DMS53 treated with DMSO at 0.1 percent for 48 hours (cell line): ENCODE measurements at regions not wholly inside any gene's neighbourhood (a gene's known extent, or its start where the extent isn't known, plus 50 kb on each side); places are given as distances from the start of the nearest gene placed in this dataset.
"Not testable (repeated sequence)": the region's sequence is repeated elsewhere in the genome, so short reads cannot be mapped to it uniquely, and the experiment has no call there.

ENCODE experiments used
- DNase-seq: peaks from one replicate; lab custom pipeline; 2025; ENCODE audit not compliant: unreplicated experiment; lab: John Stamatoyannopoulos, UW

DNA sequence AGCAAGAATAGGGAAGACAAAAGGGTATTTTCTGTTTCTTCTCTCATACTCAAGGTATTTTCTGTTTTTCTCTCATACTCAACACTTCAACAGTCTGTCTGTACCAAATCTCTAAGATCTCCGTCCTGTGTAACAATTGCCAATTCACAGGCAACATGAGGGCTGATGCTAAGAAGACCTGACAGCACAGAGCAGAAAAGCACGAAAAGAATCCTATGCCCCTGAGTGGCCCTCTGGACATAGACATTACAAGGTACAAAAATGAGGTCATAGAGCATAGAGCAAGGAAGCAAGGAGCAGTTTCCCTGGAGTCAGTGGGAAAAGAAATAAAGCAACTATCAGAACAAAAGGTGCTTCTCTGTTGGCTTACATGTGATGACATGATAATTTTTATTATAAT, 1612.6 kb upstream of the CELF4 start:
- DNase-seq = no peak

DNA sequence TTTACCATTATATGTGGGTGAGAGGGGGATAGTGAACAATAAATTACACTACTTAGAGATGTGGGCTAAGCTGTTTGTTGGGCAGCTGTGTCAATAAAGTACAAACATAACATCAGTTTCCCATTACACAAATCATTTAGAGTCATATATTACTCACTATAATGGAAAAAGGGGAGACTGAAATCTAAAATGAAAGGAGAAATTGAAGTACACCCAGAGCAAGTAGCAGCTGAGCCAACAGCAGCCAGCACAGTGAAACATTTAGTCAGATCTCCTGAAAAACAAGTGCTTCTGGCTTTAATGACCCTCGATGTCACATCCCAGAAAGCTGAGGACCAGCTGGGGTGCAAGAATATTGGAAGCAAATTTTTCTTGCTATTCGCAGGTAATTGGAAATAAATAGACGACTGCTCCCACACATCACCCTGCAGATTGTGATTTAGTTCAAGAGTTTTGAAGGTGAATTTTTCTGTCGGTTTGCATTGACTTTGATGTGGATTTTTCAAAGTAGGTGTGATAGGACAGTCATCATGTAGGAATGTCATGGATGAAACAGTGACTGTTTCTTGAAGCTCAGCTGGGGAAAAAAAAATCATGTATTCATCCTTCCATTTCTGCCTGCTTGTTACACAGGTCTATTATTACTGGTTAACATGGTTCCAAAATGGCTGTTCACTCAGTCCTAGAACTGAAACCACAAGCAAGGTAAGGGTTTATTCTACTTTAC, 1607.3 kb upstream of the CELF4 start:
- peak; percentile 64 for DNase-seq

DNA sequence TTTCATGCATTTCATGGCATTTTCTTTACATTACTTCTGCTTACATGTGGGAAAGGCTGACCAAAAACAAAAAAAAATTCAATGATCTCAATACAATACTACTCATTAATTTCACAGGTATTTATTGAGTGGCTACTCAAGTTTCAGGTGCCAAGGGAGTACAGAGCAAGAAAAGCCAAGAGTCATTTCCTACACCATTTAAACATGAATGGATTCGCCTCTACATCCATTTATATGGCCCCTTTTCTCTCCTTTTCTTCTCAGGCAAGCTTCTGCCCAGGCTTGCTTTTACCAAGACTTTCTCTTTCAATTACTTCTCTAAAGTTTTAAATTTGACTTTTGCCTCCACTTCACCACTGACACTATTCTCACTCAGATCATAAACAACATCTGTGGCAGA, 1603.1 kb upstream of the CELF4 start:
- DNase-seq = no peak

DNA sequence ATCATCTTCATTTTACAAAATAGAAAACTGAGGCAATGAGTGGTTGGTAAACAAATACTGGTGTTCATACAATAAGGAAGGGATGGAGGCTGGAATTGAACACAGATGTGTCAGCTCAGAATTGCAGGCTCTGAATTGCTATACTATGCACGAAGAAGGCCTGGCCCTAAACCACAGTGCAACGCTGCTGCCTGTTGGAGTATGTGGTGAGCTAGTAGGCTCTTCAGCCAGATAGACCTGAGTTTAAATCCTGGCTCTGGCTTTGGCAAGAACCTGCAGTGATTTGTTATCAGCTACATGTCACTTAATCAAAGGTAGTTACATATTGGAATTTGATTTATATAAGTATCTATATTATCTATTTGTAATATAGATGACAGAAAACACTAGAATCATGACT, 1602.4 kb upstream of the CELF4 start:
- DNase-seq = no peak

DNA sequence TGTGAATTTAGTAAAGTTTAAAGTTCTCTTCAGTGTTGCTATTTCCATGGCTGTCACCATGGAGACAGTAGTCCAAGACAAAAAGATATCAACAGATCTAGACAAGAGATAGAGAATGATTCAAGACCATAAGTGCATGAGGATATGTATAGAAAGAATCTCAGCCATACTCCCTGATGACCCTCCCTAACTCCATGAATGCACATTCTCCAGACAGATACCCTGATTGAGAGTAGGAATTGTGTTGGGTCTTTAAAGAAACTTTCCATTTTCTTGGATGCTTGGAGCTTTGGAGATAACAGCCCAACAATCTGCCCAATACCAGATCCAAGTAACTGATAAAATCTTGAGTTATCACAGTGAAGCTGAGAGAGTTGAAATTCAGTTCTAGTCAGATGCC, 1601.2 kb upstream of the CELF4 start:
- no peak for DNase-seq

DNA sequence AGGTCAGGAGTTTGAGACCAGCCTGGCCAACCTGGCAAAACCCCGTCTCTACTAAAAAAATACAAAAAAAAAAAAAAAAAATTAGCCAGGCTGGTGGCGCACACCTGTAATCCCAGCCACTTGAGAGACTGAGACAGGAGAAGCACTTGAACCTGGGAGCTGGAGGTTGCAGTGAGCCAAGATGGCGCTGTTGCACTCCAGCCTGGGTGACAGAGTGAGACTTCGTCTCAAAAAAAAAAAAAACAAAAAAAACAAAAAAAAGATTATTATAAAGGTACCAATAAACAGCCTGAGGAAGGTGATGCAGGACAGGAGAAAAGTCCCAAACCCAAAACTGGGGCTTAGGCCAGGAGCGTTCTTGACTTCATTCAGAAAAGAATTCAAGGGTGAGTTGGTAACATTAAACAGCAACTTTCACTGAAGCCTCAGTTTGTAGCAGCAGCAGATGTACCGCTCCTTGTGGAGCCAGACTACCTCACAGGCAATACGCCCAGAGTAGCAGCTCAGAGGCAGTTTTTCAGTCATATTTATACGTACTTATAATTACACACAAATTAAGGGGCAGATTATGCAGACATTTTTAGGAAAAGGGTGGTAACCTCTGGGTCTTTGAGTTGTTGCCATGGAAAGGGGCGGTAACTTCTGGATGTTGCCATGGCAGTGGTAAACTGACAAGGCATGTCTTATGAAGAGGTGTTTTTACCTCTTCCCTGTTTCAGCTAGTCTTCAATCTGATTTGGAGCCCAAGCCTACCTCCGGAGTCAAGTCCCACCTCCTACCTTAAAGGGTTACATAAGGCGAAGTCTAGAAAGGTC, 1596.6 kb upstream of the CELF4 start:
- no peak for DNase-seq

DNA sequence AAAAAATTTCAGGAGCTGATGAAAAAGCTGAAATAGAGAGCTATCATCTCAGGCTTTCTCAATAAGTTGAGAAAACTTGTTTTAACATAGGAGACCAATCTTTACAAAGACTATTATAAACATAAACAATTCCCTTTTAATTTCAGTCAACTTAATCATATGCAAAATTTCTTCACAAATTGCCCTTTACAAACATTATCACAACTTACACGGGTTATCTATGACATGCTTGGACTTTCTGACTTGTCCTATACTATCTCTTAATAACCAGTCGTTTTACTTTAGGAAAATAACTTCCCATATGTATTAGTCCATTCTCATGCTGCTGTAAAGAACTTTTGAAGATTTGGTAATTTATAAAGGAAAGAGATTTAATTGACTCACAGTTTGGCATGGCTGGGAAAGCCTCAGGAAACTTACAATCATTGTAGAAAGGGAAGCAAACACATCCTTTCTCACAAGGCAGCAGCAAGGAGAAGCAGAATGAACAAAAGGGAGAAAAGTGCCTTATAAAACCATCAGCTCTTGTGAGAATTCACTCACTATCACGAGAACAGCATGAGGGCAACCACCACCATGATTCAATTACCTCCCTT, 1583.7 kb upstream of the CELF4 start:
- no peak for DNase-seq

DNA sequence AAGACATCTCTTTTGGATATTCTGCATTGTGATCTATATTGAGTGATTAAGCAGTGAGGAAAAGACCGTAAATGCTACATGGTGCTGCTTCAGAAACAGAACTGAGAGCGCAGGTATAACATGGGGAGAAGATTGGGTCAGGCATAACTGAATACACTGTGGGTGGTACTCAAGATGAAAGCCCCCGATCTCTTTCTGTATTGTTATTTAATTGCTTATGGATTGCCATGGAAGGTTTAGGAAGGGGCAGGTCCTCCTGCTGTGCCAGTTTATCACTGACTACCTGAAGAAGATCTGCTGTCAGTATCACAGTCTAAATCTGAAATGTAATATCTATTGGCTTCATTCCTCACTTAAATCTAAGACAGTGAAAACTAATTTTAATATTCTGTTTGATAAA, 1568.7 kb upstream of the CELF4 start:
- DNase-seq = no peak

DNA sequence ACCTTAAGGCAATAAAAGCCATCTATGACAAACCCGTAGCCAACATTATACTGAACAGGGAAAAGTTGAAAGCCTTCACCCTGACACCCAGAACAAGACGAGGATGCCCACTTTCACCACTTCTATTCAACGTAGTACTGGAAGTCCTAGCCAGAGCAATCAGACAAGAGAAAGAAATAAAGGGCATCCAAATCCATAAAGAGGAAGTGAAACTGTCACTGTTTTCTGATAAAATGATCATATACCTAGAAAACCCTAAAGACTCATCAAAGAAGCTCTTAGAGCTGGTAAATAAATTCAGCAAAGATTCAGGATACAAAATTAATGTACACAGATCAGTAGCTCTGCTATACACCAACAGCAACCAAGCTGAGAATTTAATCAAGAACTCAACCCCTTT, 1561.9 kb upstream of the CELF4 start:
- not testable (repeated sequence) for DNase-seq

DNA sequence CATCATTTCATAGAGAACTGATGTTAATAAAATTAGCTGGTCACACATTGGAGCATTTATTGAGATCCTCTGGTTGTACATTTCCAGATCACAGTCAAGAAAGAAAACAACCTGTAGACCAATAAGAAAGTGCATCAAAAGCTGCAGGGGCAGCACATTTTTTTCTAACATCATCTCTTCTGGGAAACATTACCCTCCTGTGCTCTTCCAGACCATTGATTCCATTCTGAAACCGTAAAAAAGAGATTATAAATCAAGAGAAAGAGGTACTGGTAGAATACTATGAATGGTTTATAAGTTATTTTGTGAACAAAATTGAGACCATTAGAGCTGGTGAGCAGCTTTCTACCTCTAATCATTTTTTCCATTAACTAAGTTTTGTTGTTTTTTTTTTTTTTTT, 1548.2 kb upstream of the CELF4 start:
- DNase-seq = no peak

DNA sequence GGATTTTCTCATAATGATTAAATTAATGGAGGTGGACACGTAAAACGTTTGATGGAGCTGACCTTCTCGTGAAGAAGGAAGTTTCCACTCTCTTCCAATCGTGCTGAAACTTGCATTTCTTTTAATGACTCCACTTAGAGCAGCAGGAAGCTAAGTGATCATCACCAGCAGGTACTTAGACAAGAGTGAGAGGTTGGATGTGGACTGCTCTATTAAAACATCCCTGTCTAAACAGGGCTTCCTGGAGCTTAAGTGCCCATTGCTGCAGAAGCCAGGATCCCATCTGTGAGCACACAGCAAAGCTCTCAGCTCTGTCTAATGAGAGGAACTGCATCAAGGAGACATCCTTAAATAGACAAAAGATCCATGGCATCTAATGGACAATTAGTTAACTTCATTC, 1539.5 kb upstream of the CELF4 start:
- DNase-seq = no peak

DNA sequence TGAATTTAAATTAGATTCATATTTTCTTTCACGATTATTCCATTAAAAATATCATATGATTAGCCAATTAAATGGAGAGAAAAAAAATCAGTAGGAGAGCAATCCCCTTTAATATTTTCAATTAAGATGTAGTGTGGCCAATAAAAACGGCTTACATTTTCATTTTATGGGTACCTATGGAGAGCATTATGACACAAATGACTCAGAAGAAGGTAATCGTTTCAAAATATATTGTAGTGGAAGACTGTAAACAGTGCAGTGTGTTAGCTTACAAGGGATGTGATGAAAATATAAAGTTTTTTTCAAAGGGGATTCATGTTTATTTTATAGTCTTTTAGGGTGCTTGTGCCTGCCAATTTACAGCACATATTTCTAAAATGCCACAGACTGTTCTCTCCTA, 1507.4 kb upstream of the CELF4 start:
- no peak for DNase-seq

DNA sequence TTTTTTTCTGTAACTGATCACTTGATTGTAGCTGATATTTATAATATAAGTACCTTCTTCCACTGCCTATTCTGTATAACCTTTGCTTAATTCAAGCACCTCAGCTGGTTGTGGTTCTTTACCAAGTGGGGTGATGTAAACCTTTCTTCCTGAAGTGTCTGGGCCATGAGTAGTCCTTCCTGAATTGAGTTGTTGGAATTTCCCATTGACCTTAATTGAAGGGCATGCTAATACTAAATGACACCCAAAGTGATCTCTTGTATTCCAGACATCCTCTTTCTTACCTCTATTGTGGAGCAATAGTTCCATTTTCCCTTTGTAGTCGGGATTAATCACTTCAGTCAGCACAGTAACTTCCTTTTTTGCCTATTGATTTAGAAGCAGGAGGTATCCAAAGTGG, 1496.8 kb upstream of the CELF4 start:
- DNase-seq = no peak

DNA sequence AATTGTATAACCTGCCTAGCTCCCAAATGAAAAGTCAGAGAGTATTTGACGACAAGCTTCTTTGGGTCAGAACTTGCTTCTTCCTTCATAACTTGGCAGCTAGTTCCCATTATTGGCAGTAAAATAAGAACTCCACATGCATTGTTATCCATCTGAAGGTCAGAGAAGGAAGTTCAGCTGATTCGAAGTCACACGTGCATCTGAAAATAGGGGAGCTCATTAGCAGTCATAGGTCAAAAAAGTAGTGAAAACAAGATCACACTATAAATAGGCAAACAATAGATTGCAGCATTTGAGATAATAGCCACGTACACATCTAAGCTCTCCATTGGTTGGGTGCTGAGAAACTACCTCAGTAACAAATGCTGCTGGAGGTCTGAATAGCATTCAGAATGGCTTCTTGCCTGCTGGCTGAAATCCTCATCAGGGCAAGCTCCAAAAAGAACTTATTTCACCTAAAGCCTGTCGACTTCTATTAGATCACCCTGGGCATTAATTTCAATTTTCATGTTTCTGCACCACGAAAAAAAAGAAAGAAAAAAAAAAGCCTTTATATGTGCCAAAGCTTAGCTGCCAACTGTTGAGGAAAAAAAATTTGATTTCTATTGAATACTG, 1492.9 kb upstream of the CELF4 start:
- DNase-seq = no peak

DNA sequence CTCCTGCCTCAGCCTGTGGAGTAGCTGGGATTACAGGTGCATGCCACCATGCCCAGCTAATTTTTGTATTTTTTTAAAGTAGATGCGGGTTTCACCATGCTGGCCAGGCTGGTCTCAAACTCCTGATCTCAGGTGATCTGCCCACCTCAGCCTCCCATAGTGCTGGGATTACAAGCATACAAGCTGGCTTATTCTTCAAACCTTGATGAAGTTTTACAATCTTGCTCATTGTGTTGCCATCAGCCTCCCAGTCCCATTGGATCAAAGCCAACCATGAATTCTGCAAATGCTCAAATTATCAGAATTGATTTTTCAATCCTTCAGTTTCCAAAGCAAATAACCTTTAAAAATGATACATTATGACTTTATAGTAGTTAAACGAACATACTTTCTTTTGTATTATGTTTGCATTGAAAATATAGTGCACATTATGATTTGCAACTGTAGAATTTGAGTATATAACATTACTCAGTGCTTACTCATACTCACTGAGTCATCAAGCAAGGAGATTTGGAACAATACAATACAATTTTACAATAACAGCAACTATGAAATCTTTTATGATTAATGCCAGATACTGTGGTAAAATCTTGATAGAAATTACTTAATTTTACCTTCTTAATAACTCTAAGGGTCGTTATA, 1491.9 kb upstream of the CELF4 start:
- peak; percentile 2 for DNase-seq

DNA sequence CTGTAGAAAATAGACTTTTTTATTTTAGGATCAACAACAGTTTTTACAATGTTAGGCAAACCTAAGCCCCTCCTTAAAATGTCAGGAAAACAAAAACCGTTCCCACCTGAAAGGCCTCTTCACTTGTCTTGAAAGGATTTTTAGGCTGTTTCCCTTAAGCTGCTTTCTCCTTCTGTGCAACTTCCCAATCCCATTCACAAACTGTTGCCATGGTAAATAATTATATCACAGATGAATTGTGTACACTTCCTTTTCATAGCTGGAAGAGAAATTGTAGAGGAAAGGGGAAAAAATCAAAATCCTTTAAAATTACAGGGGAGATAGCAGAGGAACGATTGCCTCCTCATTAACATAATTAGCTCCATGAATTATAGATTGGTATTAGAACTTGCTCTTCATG, 1488.0 kb upstream of the CELF4 start:
- DNase-seq = no peak

DNA sequence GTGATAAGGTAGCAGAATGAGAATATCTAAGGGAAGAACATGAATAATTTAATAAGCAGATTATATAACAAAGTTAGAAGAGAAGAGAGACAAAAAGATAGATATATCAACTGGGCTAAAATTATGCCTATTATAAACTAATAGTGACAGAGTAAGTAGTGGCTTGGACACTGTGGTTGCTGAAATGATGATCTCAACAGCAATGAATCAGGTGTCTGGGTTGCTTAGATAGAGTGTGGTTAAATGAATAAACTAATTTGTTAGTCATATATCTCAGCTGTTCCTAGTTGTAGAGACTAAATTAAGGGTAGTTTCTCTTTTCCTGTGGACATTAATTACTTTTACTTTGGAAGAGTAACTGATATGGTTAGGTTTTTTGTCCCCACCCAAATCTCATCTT, 1485.4 kb upstream of the CELF4 start:
- no peak for DNase-seq

DNA sequence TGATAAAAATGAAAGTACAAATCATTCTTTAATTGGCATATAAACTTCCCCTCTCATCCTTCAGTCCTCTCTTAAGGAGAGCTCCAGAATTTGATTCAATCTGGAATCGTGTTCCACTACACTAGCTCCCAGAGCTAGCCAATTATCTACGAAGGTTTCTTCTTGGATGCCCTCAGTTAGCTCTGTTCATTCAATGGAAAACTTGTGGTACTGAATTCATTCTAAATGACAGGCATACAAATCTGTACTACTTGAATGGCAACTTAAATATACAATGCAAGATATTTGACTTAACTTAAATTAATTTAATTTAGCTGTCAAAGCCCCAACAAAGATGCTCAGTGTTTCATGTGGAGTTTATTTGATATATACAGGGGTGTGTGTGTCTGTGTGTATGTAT, 1474.2 kb upstream of the CELF4 start:
- DNase-seq = no peak

DNA sequence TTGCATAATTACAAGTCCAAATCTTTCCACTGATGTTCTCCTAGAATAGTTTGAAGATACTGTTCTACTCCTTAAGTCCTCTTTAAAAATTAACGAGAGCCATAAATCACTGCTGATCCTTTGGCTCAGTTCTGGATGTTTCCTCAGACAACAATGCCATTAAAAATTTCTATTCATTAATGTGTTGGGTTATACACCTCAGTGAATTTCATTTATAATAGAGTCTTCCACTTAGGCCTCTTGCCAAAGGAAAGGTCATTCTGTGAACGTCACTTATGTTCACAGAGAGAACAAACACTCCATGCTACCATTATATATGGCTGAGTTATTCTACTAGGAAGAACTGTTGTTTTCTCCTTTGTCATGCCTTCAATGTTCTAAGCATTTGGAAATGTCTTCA, 1472.3 kb upstream of the CELF4 start:
- DNase-seq = peak; percentile 71

DNA sequence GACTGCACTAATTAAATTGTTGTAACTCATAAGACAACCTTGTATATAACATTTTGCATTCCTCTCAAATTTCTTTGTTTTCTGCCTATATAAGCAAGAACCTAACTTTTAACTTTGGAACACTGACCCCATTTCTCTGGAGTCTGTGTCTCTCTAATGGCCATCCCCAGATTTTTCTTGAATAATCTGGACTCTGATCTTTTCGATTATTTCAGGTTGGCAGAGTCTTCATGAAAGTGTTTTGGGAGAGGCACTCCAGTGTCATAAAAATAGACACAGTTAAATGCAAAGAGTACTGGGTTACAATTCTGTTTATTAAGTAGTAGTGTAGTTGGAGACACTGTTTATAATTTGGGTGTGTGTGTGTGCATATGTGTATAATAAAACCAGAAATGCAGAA, 1467.7 kb upstream of the CELF4 start:
- DNase-seq = no peak

DNA sequence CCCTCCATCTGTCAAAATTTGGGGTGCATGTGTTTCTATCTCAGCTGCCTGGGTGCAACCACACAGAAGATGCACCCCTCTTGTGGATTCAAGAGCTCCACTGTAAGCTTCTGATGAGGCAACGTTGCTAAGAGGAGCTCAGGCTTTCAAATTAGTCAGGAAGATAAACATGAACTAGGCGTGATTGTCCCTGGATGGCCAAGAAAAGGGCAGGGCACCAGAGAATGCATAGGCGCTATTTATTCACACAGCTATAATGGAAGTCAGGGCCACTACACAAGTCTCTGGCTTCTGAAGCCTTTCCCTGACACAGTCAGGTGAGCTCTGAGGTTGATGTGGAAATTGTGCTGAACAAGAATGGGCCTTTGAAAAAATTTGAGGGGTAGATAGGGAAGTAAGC, 1466.0 kb upstream of the CELF4 start:
- DNase-seq = no peak
